GM12872 (cell line): ENCODE measurements at regions not wholly inside any gene's neighbourhood (a gene's known extent, or its start where the extent isn't known, plus 50 kb on each side); places are given as distances from the start of the nearest gene placed in this dataset.

Experiments used
- TF ChIP-seq, protein P1 (sequence below): IDR thresholded peaks from 3 replicates; pipeline ENCODE4 v1.5.1; 2011; ENCODE audit warnings: low read depth, mild to moderate bottlenecking, low read length, moderate library complexity; ENCODE audit not compliant: insufficient read depth

GRCh38 chr10:24133835-24134234 is 75.1 kb upstream of the KIAA1217 start:
- TF ChIP-seq, protein P1, sequence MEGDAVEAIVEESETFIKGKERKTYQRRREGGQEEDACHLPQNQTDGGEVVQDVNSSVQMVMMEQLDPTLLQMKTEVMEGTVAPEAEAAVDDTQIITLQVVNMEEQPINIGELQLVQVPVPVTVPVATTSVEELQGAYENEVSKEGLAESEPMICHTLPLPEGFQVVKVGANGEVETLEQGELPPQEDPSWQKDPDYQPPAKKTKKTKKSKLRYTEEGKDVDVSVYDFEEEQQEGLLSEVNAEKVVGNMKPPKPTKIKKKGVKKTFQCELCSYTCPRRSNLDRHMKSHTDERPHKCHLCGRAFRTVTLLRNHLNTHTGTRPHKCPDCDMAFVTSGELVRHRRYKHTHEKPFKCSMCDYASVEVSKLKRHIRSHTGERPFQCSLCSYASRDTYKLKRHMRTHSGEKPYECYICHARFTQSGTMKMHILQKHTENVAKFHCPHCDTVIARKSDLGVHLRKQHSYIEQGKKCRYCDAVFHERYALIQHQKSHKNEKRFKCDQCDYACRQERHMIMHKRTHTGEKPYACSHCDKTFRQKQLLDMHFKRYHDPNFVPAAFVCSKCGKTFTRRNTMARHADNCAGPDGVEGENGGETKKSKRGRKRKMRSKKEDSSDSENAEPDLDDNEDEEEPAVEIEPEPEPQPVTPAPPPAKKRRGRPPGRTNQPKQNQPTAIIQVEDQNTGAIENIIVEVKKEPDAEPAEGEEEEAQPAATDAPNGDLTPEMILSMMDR, result no peak

DNA sequence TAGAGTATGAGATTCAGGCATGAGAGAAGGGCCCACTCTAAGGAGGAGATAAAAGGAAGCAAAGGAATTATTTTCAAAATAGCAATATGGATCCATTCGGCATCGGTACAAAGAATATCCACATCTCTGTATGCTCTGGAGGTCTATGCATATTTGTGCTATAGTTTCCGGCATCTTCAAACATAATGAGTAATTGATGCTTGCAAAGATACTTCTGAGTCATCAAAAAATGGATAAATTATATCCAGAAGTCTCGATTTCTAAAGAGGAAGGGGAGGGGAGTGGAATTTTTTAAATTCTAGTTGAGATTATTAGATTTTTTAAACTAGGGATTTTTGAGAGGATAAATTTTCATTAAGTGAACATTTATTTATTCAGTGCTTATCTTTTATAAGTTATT is 72.9 kb upstream of the KIAA1217 start:
- TF ChIP-seq, protein P1, result no peak

GRCh38 chr10:24147321-24147720 is 61.6 kb upstream of the KIAA1217 start:
- TF ChIP-seq, protein P1, result no peak

GRCh38 chr10:24149640-24150039 is 59.3 kb upstream of the KIAA1217 start:
- TF ChIP-seq, protein P1, result no peak

GRCh38 chr10:24150853-24151252 is 58.1 kb upstream of the KIAA1217 start:
- TF ChIP-seq, protein P1, result no peak

DNA sequence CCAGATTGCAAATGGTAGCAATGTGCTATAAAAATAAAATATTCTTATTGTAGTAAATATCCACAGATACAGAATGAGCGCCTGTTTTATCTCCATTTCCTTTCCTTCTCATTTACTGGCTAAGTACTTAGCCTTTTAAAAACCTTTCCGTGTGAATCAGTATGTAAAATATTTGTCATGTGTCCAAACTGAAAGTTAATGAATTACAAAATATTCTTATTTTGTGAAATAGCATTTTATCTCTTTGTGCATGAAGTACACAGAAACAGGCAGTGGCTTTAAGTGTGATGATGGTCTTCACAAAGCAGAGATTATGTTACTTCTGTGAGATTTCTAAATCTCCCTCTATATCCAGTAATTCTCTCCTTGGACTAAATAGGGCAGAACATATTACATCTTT is 56.7 kb upstream of the KIAA1217 start:
- TF ChIP-seq, protein P1, result no peak

- TF ChIP-seq, protein P1, result no peak
Observed at GRCh38 chr10:24153031-24153430, 55.9 kb upstream of the KIAA1217 start.

GRCh38 chr10:24153537-24153936 is 55.4 kb upstream of the KIAA1217 start:
- TF ChIP-seq, protein P1, result no peak
